ENCODE measurements at regions not wholly inside any gene's neighbourhood (a gene's known extent, or its start where the extent isn't known, plus 50 kb on each side); places are given as distances from the start of the nearest gene placed in this dataset.

GRCh38 chr3:176523114-176523513 lies 674.2 kb downstream of the TBL1XR1 start:
- DNase-seq, result no peak

- no peak for DNase-seq
Measured at GRCh38 chr3:176522436-176522835, 674.8 kb downstream of the TBL1XR1 start.

- DNase-seq, result no peak
Measured at GRCh38 chr3:176521531-176522175, 675.6 kb downstream of the TBL1XR1 start.

GRCh38 chr3:176514297-176514696 lies 683.0 kb downstream of the TBL1XR1 start:
- DNase-seq, result peak; percentile 13

GRCh38 chr3:176513604-176514003 lies 683.7 kb downstream of the TBL1XR1 start:
- no peak for DNase-seq

- DNase-seq, result no peak
Measured at GRCh38 chr3:176512037-176512436, 685.2 kb downstream of the TBL1XR1 start.

GRCh38 chr3:176510097-176510496 lies 687.2 kb downstream of the TBL1XR1 start:
- DNase-seq, result no peak

- no peak for DNase-seq
Measured at GRCh38 chr3:176505878-176506621, 691.2 kb downstream of the TBL1XR1 start.

- DNase-seq, result no peak
Measured at GRCh38 chr3:176491084-176491483, 706.2 kb downstream of the TBL1XR1 start.

- DNase-seq, result no peak
Measured at GRCh38 chr3:176490357-176490756, 706.9 kb downstream of the TBL1XR1 start.

GRCh38 chr3:176479248-176479647 lies 718.0 kb downstream of the TBL1XR1 start:
- no peak for DNase-seq

GRCh38 chr3:176469694-176470205 lies 727.5 kb downstream of the TBL1XR1 start:
- no peak for DNase-seq

- DNase-seq, result no peak
Measured at GRCh38 chr3:176463610-176464009, 733.7 kb downstream of the TBL1XR1 start.

- no peak for DNase-seq
Measured at GRCh38 chr3:176447369-176447768, 749.9 kb downstream of the TBL1XR1 start.

GRCh38 chr3:176442326-176442725 lies 755.0 kb downstream of the TBL1XR1 start:
- DNase-seq, result no peak

- no peak for DNase-seq
Measured at GRCh38 chr3:176439729-176440128, 757.6 kb downstream of the TBL1XR1 start.

- DNase-seq, result no peak
Measured at GRCh38 chr3:176431991-176432390, 765.3 kb downstream of the TBL1XR1 start.

GRCh38 chr3:176431038-176431418 lies 766.3 kb downstream of the TBL1XR1 start:
- no peak for DNase-seq

- DNase-seq, result no peak
Measured at GRCh38 chr3:176430244-176431037, 766.8 kb downstream of the TBL1XR1 start.

GRCh38 chr3:176428552-176428951 lies 768.7 kb downstream of the TBL1XR1 start:
- DNase-seq, result no peak

- no peak for DNase-seq
Measured at GRCh38 chr3:176426371-176426770, 770.9 kb downstream of the TBL1XR1 start.

GRCh38 chr3:176416870-176417269 lies 780.4 kb downstream of the TBL1XR1 start:
- DNase-seq, result no peak

GRCh38 chr3:176415661-176416295 lies 781.5 kb downstream of the TBL1XR1 start:
- no peak for DNase-seq
